Hepatocyte (in vitro differentiated cells): ENCODE measurements at regions not wholly inside any gene's neighbourhood (a gene's known extent, or its start where the extent isn't known, plus 50 kb on each side); places are given as distances from the start of the nearest gene placed in this dataset.

Source experiments
- EZH2 ChIP-seq: fragments of 200-600 bp; sonication (generic); IDR thresholded peaks from 2 replicates; pipeline ENCODE4 v1.6.1; 2016; ENCODE audit warnings: antibody characterized with exemption, mild to moderate bottlenecking, borderline replicate concordance
- EZH2phosphoT487 ChIP-seq: fragments of 200-600 bp; sonication (generic); IDR thresholded peaks from one replicate; pipeline ENCODE4 v1.6.1; 2018; ENCODE audit warnings: antibody characterized with exemption, mild to moderate bottlenecking, low read depth, moderate library complexity; ENCODE audit not compliant: unreplicated experiment, severe bottlenecking
- TF ChIP-seq, protein P1 (sequence below): fragments of 200-600 bp; sonication (generic); IDR thresholded peaks from 2 replicates; pipeline ENCODE4 v1.5.1; 2016; ENCODE audit warnings: antibody characterized with exemption, mild to moderate bottlenecking; ENCODE audit not compliant: poor library complexity

DNA sequence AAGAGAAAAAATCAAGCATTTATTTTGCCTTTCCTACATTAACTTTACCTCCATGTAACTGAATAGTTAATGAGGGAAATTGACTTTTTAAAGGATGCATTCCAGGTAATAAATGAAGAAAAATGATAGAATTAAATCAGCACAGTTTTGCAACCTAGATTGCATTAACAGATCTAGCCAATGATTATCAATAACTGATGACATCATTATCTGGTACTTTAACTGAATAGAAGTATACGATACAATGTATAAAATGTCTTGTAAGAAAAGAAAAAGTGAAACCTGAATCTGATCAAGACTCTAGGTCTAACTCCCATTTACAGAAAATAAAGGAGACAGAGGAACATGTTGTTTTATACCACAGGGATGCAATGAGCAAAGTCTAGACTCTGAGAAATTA is 126.0 kb upstream of the XPO1 start:
- TF ChIP-seq, protein P1, sequence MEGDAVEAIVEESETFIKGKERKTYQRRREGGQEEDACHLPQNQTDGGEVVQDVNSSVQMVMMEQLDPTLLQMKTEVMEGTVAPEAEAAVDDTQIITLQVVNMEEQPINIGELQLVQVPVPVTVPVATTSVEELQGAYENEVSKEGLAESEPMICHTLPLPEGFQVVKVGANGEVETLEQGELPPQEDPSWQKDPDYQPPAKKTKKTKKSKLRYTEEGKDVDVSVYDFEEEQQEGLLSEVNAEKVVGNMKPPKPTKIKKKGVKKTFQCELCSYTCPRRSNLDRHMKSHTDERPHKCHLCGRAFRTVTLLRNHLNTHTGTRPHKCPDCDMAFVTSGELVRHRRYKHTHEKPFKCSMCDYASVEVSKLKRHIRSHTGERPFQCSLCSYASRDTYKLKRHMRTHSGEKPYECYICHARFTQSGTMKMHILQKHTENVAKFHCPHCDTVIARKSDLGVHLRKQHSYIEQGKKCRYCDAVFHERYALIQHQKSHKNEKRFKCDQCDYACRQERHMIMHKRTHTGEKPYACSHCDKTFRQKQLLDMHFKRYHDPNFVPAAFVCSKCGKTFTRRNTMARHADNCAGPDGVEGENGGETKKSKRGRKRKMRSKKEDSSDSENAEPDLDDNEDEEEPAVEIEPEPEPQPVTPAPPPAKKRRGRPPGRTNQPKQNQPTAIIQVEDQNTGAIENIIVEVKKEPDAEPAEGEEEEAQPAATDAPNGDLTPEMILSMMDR = no peak
- no peak for TF ChIP-seq EZH2phosphoT487
- TF ChIP-seq EZH2 = no peak
